Head of caudate nucleus (tissue), 42 donors: ENCODE measurements at regions not wholly inside any gene's neighbourhood (a gene's known extent, or its start where the extent isn't known, plus 50 kb on each side); places are given as distances from the start of the nearest gene placed in this dataset.

Experiments used
- DNase-seq, 42 donors: peaks; one replicate each; pipeline versions ENCODE4 v3.0.0 to v3.0.0-alpha.2; 2020 to 2021; ENCODE audit warnings: mixed read lengths in 7 of 42
- intact Hi-C: fragments of 100-400 bp; cut with DNase I; formaldehyde crosslinking; loops from one replicate; pipeline ENCODE4 v1.15.0; 2022

DNA sequence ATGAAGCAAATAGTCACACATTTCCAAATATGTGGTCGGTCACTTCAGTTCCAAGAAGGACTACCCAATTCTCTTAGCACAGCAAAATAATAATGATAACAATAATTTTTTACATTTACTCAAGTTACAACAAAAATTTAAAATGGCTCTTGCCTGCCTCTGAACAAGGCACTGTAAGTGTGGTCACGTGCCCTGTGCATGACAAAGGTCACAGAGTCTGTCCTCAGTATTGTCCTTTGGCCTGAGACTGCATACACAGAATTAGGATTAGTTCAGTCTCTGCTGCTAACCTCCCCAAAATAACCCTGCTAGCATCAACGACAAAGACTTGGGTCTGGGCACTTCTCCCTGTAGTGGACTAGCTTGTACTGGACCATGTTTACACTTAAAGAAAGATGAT is 297.1 kb upstream of the DUSP10 start:
- intact Hi-C loops = no loop called here
- DNase-seq = no peak

DNA sequence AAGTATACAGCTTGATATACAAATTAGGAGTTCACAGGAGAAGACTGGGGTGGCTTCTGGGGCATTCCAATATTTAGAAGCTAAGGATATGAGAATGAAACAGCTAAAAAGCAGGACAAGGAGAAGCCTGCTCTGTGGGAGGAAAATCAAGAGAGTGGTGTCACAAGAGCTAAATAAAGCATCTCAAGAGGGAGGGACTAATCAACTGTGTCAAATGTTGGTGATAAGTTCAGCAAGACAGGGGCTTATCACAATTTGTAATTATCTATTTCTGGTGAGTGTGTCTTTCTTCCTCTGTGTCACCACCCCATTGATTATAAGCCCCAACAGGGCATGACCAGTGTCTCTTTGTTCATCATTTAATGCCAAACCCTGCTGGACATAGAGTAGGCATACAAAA is 295.8 kb upstream of the DUSP10 start:
- intact Hi-C loops = no loop called here
- no peak for DNase-seq

DNA sequence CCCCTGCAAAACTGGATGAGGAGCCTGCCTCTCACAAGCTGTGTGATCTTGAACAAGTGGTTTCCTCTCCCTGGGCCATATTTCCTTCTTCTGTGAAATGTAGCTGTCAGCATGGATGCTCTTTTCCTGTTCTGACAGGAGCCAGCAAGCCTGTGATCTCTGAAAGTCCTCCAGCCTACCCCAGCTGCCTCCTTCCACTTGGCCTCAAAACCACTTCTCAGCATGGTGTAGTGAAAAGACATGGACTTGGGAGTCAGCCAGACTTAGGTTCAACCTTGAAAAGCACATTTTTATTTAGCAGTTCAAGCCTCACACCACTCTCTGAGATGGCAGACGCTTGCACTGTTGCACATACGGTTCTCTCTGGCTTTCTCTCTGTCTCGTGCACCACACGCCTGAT is 292.9 kb upstream of the DUSP10 start:
- no peak for DNase-seq

DNA sequence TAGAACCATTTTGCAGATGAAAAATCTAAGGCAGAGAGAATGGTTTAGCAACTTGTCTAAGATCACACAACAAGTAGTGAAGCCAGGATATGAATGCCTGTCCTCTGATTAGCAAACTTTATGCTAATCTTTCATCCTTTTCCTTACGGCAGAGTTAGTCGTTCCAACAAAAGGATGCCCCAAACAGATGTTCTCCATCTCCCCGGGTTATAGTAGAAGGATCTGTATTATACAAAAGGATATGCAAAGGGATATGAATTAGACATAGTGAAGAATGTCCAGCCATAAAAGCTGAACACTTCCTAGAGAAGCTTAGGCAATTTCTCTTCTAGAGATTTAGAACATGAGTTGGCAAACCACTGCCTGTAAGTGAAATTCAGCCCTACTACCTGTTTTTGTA is 291.6 kb upstream of the DUSP10 start:
- DNase-seq = no peak
- intact Hi-C loops = no loop called here

More for the DNA sequence above, 292.9 kb upstream of the DUSP10 start:
- intact Hi-C loops = no loop called here

DNA sequence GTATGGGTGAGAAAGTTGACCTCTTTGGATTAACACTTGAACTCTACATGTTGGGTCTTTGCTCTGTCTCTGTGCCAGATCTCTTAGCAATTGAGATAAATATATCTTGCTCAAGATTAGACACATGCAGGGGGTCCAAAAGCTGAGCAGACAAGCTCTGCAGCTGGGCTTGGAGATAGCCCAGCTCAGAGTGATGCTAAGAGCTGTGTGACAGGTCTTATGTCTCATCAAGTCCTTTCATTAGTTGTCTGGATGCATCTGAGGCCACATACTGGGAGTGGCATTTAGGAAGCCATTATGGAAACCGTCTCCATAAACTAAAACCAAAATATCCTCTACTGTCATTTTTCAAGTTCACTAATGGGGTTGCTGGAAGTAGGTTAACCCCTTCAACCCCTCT is 289.4 kb upstream of the DUSP10 start:
- intact Hi-C loops = no loop called here
- no peak for DNase-seq

DNA sequence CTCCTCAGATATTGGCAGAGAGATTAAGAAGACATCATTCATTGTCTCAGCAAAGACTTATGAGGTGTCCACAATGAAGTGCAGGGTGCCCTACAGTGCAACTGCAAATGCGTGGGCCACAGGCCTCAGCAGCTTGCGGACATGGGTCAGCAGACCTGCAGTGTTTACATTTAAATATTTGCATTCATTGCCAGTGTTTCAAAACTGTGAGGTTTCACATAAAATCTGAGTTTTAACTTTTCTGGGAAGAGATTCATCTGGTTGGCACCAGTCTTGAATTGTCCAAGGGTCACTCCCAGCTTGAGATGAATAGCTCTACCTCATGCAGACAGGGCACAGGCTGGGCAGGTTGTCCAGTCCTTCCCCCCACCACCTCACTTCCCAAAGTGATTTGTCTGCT is 286.8 kb upstream of the DUSP10 start:
- DNase-seq = no peak
- intact Hi-C loops = no loop called here

DNA sequence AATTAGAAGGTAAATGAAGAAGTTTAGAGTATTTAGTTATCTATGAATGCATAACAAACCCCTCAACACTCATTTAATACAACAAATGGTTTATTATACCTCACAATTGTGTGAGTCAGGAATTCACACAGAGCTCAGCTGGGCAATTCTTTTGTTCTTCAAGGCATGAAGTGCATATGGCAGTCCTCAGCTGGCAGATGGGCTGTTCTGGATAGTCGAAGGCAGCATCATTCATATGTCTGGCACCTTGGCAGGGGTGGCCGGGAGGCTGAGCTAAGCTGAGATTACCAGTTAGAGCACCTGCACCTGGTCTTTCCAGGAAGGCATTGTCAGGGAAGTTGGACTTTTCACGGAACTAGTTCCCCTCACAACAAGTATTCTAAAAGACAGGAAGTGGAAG is 286.2 kb upstream of the DUSP10 start:
- intact Hi-C loops = no loop called here
- no peak for DNase-seq

DNA sequence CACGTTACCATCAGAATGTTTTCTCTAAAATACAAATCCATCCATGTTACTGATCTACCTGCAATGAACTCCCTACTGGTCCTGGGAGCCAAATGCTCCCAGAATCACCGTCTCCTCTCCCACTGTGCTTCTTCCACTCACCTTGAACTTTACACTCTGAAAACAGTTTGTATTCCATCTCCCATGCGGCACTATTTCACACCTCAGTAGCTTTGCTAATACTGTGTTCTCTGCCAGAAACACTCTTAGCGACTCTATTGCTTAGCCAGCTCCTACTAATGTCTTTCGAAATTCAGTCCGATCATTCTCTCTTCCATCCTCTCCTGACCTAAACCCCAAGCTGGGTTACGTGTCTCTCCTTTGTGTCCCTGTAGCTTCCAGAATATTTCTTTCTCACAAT is 284.4 kb upstream of the DUSP10 start:
- intact Hi-C loops = no loop called here
- DNase-seq = no peak

DNA sequence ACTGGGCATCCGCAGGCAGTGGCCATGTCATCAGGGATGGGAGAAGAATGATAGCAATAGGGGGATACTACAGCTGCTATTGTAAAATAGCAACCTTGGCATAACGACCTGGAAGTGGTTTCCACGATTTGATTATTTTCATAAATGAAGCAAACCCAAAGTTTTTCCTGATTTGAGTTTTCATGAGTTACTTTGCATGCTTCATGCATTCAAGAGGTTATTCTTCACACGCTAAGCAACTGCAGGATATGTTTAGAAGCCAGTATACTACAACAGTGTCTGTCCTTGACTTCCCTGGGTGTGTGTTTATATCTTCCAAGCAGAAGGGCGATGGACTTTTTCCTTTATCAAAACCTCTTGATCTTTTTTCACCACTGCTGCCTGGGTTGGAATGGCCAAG is 281.1 kb upstream of the DUSP10 start:
- DNase-seq = no peak
- intact Hi-C loops = no loop called here

DNA sequence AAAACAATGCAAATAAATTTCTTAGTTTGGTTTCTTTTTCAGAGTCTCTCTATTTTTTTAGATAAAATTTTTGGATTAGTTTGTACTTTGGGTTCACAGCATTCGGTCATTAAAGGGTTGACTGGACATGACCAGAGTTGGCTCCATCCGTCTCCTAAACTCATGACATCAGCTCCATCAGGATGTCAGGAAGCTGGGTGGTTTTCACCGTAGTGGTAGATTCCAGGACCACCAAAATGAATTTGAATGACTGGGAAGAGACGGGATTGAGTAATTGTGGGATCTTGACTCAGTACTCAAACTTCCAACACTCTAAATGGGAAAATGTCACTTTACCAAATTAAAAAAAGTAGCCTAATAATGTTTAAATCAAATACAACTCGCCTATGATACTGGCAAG is 279.2 kb upstream of the DUSP10 start:
- intact Hi-C loops = no loop called here

DNA sequence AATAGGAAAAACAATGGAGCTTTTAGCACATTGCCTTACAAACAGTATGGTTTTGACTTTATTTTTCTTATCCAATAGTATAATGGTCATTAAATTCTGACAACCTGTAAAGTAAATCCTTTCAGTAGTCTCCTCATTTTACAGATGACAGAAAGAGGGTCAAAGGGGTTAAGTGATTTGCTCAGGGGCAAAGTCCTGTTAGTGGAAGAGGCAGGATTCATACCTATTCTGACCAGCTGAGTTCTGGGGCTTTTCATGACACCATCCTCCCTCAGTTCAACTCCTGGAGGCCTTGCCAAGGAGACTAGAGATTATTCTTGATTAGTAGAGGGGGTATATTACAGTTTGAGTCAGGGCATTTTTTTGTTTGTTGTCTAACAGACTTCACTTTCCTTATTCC is 278.7 kb upstream of the DUSP10 start:
- no peak for DNase-seq
- intact Hi-C loops = no loop called here

More for the DNA sequence above, 279.2 kb upstream of the DUSP10 start:
- DNase-seq = no peak

DNA sequence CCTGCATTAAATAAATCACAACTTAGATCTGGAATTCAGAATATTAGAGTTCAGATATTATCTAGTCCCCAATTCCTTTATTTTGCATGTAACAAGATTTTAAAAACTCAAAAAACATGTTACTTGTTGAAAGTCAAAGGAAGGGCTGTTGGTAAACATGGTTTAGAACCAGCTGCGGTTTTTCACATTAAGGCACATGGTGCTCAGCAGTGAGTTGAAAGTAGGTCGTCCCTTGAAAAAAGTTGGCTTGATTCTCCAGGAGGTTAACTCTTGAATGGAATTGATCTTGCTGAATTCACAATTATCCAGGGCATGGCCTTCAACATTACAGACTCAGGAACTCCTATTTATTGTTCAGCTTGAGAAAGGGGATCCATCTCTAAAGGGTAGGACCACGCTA is 277.1 kb upstream of the DUSP10 start:
- intact Hi-C loops = no loop called here
- DNase-seq = no peak

DNA sequence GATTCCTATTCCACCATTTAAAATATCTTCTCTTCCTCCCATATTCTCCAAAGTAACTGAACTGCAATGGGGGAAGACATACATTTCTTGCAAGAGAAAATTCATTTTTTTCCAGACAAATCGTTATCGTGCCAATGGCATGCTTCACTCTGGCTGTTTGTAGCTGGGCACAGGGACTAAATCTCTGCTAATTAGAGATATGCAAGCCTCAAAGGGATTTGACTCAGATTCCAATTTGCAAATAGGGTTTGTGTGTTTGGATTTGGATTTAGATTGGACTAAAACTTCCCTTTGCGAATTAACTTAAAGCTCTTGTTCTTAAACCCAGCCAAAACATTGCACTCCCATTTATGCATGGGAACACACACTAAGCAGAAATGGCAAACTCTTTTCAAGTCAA is 276.2 kb upstream of the DUSP10 start:
- intact Hi-C loops = no loop called here
- no peak for DNase-seq

DNA sequence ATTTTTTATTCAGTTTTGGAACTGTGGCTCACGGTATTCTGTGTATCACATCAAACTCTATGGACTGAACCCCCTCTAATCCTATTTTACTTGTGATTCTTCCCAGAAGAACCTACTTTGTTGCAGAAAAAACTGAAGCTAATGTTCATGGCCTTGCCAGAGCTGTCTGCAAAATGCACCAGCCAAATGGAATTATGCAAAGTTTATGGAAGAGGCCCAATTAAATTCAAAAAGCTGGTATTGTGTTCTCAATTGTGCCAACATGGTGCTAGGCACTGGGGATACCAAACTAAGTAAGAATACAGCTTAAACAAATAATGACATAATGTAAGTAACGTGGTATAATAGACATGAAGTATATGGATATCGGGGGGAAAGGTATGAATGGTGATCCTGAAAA is 273.8 kb upstream of the DUSP10 start:
- intact Hi-C loops = no loop called here

DNA sequence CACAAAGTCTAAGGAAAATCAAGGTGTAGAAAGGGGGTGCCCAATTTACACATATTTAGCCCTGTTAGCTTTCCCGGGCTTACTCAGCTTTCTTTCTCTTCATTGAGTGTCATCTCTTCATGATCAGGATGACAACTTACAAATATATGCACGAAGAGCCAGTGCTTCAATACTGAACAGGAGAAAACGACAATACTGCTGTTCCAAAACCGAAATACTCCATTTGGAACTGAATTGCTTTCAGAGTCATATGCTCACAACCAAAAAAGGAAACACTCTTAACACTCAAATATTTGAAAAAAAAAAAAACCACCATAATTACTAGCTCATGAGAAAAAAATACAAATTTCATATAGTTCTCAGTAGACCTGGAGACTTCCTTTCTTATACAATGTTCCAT is 272.1 kb upstream of the DUSP10 start:
- no peak for DNase-seq
- intact Hi-C loops = no loop called here

More for the DNA sequence above, 273.8 kb upstream of the DUSP10 start:
- DNase-seq = no peak

DNA sequence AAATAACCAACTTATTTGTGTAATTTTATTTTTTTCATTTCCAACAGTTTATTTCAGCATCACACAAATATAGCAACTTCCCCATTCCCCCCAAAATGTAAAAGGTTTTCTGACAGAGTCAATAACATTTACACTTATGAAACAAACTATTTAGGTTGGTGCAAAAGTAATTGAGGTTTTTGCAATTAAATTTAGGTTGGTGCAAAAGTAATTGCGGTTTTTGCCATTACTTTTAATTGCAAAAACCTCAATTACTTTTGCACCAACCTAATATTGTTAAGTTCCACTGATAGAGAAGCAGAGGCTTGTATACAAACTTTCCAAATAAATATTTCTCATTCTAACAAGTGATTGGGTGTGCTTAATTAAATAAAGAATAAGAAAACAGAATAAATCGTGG is 270.9 kb upstream of the DUSP10 start:
- intact Hi-C loops = no loop called here
- DNase-seq = no peak

DNA sequence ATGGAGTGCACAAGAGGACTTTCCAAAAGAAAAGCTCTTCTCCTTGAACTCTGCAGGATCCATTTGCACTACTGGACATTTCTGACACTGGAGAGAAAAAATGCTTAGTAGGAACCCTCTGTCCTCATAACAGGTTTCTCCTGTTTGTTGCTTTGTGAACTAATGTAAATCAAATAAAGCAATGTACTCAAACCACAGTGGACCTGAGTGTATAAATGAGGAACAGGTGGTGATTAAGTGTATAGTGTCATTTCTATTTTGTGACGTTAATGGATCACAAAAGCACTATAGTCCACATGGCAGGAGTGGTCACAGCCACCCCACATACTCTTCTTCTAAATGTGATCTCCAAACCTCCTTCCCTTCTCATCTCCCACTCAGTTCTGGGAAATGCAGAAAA is 268.4 kb upstream of the DUSP10 start:
- intact Hi-C loops = no loop called here
- DNase-seq = no peak

DNA sequence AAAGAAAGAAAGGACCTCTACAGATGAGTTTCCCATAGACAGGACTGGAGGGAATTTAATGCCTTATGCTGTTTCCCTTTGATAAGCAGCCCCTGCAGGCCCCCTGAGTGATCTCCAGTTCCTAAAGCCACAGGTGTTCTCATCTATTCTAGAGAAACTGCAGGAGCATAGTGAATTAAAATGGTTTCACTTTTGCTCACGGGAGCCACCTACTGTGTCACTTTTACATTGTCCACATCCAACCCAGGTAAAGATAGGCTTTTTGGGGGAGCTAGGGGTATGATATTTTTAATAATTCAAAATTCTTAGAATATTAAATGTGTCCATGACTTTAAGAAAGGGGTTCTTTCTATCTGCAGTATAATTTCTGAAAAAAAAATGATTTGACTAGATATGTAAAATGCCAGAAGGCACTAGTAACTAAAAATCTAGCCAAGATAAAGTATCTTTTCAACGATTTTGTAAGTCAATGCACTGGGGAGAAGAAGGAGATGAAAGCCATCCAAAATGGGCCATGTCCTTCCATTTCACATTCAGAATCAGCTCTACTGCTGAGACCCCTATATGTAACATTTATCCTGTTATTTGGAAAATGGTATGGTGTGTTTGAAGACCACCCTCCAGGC is 267.3 kb upstream of the DUSP10 start:
- peak in 1 of 42 donors; percentile 24 for DNase-seq
- intact Hi-C loops = no loop called here

DNA sequence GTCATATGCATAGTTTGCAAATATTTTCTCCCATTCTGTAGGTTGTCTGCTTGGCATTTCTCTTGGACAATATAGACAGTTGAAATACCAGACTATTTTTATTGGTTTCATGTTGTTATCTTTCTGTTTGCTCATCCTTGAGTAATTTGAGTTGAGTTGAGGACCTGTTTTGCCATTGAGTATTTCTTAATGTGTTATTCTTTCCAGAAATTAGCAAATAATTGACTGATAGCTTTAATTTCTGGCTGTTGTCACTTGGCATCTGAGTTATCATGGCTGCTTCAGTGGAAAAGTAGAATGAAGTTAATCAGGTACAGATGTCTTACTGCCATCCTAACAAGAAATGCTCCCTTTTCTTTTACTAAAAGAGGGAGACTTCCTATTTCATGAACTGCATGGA is 264.8 kb upstream of the DUSP10 start:
- intact Hi-C loops = no loop called here

DNA sequence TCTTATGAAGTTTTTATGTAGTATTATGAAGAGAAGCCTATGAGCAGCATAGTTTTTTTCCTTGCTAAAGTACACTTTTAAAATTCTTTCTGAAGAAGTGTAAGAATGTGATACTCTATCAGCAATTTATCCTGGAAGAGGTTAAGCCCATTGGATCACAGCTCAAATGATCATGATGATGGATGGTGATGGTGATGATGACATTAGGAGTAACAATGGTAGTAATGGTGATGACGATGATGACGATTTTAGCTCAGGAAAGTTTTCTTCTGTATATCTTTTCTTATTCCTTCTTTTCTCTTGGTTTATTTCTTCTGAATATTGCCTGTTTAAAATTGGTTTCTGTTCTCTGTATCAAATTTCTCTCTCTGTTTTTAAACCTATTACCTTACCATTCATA is 262.9 kb upstream of the DUSP10 start:
- intact Hi-C loops = no loop called here
- DNase-seq = no peak

More for the DNA sequence above, 264.8 kb upstream of the DUSP10 start:
- DNase-seq = no peak

DNA sequence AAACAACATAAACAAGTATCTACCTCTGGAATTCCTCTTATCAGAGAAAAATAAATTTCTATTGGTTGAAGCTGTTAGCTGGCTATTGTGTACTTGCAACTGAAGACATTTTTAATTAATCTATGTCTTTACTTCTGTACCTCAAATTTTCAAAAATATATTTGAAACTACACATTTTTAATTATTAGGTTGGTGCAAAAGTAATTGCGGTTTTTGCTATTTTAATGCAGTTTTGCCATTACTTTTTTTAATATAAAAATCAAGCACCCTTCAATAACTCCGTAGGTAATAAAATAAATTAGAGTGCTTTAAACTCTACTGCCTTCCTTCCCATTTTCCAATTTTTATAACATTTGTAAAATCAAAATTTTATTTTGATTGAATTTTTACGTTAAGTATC is 262.1 kb upstream of the DUSP10 start:
- intact Hi-C loops = no loop called here

DNA sequence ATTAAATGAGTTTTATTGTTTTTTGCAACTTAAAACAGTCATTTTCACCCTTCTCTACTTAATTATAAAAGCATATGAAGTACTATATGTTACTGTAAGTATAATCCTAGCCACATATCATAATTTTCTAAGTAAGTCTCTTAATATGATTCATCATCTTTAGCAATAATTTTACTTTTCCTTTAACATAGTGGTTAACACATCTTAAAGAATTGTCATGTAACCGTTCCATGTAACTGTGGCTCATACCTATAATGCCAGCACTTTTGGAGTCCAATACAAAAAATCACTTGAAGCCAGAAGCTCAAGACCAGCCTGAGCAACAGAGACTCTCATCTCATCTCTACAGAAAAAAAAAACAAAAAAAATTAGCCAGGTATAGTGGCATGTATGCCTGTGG is 260.6 kb upstream of the DUSP10 start:
- intact Hi-C loops = no loop called here
- no peak for DNase-seq

More for the DNA sequence above, 262.1 kb upstream of the DUSP10 start:
- DNase-seq = no peak
